Right forelimb (tissue), 1 donor: ENCODE measurements at regions not wholly inside any gene's neighbourhood (a gene's known extent, or its start where the extent isn't known, plus 50 kb on each side); places are given as distances from the start of the nearest gene placed in this dataset.

Experiments used
- DNase-seq: peaks from one replicate; pipeline ENCODE4 v3.0.0-alpha.2; 2018

- DNase-seq, result no peak
Observed at GRCh38 chr20:11229772-11230171, 556.0 kb upstream of the JAG1 start.

- DNase-seq, result no peak
Observed at GRCh38 chr20:11230999-11231398, 557.2 kb upstream of the JAG1 start.

- DNase-seq, result no peak
Observed at GRCh38 chr20:11231742-11232648, 558.2 kb upstream of the JAG1 start.

- DNase-seq, result no peak
Observed at GRCh38 chr20:11232896-11233295, 559.1 kb upstream of the JAG1 start.

- DNase-seq, result no peak
Observed at GRCh38 chr20:11234181-11234580, 560.4 kb upstream of the JAG1 start.

- no peak for DNase-seq
Observed at GRCh38 chr20:11234608-11235007, 560.8 kb upstream of the JAG1 start.

GRCh38 chr20:11235058-11235457 lies 561.3 kb upstream of the JAG1 start:
- DNase-seq, result no peak

GRCh38 chr20:11242320-11242719 lies 568.5 kb upstream of the JAG1 start:
- DNase-seq, result no peak

- no peak for DNase-seq
Observed at GRCh38 chr20:11245431-11245830, 571.6 kb upstream of the JAG1 start.

- no peak for DNase-seq
Observed at GRCh38 chr20:11246251-11246775, 572.5 kb upstream of the JAG1 start.

GRCh38 chr20:11247046-11248010 lies 573.5 kb upstream of the JAG1 start:
- DNase-seq, result no peak

GRCh38 chr20:11248011-11248409 lies 574.2 kb upstream of the JAG1 start:
- DNase-seq, result no peak

- no peak for DNase-seq
Observed at GRCh38 chr20:11248687-11249638, 575.2 kb upstream of the JAG1 start.

GRCh38 chr20:11249683-11250082 lies 575.9 kb upstream of the JAG1 start:
- no peak for DNase-seq

- no peak for DNase-seq
Observed at GRCh38 chr20:11252447-11252846, 578.6 kb upstream of the JAG1 start.

- no peak for DNase-seq
Observed at GRCh38 chr20:11255455-11255854, 581.7 kb upstream of the JAG1 start.

- no peak for DNase-seq
Observed at GRCh38 chr20:11255860-11256259, 582.1 kb upstream of the JAG1 start.

GRCh38 chr20:11260611-11261010 lies 586.8 kb upstream of the JAG1 start:
- no peak for DNase-seq

- DNase-seq, result no peak
Observed at GRCh38 chr20:11261533-11262000, 587.8 kb upstream of the JAG1 start.

- no peak for DNase-seq
Observed at GRCh38 chr20:11266571-11266970, 592.8 kb upstream of the JAG1 start.

GRCh38 chr20:11267131-11267761 lies 593.4 kb upstream of the JAG1 start:
- DNase-seq, result peak; percentile 55
